Stimulated activated CD4-positive, alpha-beta T cell treated with anti-CD3 and anti-CD28 coated beads, Interleukin-15, amount 100 ng/mL, for 48 hours (primary cell): ENCODE measurements at regions not wholly inside any gene's neighbourhood (a gene's known extent, or its start where the extent isn't known, plus 50 kb on each side); places are given as distances from the start of the nearest gene placed in this dataset.
"Not testable (repeated sequence)": the region's sequence is repeated elsewhere in the genome, so short reads cannot be mapped to it uniquely, and the experiment has no call there.

Experiments
- DNase-seq, 2 donors: peaks; one replicate each; pipeline ENCODE4 v3.0.0-alpha.2; 2020; ENCODE audit warnings: low read depth in 2 of 2

DNA sequence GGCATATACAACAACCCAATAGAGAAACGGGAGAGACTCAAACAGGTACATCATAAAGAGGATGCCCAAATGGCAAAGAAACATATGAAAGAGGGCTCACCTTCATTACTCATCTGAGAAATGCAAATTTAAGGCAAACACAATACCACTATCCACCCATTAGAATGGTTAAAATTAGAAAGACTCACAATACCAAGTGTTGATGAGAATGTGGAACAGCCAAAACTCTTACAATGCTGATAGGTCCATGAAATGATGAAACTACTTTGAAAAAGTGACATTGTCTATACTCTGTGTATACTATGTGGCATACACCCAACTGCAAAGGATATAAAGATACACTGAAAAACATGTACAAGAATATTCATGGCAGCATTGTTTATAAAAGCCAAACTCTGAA lies 96.2 kb upstream of the TSHZ3 start:
- DNase-seq: no peak

DNA sequence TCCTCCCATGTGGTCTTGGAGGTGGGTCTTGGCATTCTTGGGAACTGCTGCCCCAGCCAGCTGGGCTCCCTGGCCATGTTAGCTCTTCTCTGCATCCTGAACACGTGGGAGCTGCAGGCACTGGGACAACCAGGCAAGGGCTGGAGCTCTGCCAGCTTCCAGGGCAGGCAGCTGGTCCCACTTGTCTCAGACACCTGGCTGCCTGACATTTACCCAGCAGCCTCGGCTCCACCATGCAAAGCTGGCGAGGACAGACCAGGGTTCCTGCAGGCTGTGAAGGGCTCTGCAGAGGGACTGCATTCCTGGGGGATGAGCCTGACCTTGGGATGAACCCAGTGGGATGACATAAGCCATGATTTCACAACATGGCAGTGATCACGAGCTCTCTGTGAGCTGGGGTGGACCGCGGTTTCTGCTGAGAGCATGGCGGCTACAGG lies 99.0 kb upstream of the TSHZ3 start:
- no peak for DNase-seq

DNA sequence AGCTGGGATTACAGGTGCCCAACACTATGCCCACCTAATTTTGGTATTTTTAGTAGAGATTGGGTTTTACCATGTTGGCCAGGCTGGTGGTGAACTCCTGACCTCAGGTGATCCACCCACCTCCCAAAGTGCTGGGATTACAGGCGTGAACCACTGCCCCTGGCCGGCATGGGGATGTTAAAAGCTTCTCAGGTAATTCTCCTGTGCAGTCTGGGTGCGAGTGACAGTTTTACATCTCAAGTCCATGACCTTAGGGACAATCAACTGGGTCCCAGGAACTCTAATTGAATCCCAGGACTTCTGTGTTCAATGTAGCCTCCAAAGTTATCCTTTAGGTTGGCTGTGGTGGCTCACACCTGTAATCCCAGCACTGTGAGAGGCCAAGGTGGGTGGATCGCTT lies 100.1 kb upstream of the TSHZ3 start:
- DNase-seq: no peak

DNA sequence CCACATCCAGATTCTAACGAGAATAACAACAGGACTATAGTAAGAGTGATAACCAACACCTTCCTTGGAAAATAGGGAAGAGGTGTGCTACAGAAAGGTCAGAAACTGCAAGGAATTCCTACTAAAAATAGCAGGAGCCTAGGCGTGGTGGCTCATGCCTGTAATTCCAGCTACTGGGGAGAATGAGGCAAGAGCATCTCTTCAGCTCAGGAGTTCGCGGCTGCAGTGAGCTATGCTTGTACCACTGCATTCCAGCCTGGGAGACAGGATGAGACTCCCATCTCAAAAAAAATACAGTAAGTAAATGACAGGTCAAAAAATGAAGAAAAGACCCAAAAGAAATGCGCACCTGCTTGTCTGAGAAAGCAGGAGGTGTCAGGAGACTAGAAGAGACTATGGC lies 101.5 kb upstream of the TSHZ3 start:
- DNase-seq: no peak

DNA sequence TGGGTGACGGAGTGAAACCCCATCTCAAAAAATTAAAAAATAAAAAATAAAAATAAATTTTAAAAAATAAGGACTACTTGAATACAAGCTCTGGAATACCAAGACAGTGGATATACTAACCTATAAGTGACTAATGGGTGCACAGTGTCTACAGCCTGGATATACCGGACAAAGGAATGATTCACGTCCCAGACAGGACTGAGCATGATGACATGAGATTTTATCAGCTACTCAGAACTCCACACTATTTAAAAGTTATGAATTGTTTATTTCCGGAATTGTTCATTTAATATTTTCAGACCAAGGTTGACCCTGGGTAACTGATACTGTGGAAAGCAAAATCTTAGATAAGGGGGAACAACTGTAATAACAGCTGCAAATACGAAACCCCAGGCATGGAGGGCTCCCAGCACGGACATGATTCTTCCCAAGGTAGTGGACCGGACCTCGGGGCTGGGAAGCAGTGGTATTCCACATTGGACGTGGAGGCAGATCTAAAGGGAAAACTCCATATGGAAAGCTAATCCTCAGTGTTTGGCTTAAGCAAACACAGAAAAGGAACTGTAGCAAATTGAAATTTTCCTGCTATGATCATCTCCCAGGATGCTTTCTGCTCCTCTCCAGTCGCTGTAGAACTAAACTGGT lies 102.6 kb upstream of the TSHZ3 start:
- no peak for DNase-seq

DNA sequence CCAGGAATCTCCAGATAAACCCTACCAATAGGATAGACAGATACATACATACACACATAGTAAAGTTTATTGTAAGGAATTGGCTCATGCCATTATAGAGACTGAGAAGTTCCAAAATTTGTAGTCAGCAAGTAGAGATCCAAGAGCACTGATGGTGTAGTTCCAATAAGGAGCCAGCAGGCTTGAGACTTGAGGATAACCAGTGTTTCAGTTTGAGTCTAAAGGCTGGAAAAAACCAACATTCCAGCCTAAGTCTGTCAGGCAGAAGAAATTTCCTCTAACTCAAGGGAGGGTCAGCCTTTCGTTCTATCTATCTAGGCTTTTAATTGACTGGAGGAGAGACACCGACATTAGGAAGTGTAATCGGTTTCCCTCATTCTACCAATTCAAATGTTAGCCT lies 110.2 kb upstream of the TSHZ3 start:
- no peak for DNase-seq

DNA sequence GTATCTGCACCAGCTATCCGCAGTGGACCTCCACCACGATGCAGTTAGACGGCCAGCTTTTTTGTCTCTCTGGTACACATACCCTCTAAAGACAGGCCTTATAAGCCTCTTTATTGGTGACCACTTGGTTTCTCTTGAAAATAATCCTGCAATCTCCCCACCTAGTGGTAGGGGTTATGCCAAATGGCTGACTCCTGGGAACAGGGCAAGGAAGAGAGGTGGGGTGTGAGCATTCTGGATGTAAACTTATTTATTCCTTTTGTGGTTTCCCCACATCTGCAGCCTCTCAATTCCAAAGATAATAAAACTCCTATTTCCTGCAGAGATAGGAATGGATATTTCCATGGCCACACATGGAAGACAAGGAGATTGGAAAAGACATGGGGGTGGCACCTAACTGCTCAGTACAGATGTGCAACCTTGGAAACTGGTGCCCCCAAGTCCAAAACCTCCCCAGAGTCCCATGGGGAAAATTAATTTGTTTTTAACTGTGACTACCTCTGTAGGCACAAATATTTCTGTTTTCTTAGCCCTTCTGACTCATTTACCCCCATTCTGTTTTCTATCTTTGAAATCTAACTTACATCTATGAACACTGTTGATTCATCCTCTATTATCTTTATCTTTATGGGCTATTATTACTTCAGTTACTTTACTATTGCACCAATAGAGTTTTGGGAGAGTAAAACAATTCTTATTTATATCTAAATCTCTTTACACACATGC lies 112.7 kb upstream of the TSHZ3 start:
- no peak for DNase-seq

DNA sequence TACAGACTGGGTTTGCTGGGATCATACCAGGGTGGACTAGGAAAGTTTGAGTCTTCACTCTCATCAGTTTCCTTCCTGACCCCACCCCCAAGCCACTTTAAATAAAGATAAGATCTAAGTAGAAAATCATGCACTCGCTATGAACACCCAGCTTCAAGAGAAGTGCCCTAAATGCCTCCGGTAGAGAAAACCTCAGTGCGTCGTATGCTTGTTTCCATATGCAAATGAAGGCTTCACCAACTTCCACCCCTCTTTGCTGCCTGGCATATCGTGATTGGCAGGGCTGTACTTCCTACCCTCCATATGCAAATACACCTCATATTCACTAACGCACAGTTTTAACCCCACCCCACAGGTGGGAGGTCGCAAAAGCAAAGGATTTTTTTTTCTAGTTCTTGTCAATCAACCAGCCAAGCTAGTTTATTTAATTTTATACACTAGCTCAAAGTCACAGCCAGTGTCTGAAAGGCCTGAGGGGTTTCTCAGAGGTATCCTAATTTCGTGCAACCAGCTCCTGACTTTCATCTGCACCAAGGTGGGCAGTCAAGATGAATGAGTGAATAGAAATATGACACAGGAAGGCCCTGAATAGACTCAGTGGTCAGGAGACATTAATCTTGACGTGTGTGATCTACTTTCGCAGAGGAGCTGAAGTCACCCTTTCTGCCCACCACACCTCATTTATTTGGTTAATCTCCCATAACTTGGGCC lies 121.1 kb upstream of the TSHZ3 start:
- DNase-seq: no peak

DNA sequence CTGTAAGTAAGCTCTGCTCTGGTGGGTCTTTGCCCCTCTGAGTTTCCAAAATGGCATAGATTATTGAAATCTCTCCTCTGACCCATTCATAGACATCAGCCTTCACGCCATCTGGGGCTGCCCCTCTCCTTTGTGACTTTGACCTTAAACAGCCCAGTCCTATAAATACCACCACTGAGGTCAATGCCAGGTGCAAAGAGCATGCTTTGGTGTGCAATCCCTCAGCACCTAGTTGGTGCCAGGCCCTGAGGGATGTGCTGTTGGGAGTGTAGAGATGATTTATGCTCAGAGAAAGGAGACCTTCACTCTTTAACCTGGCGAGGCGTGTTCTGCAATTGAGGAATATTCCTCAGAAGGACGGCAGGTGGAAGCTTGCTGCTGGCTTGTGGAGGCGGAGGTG lies 121.7 kb upstream of the TSHZ3 start:
- DNase-seq: no peak

DNA sequence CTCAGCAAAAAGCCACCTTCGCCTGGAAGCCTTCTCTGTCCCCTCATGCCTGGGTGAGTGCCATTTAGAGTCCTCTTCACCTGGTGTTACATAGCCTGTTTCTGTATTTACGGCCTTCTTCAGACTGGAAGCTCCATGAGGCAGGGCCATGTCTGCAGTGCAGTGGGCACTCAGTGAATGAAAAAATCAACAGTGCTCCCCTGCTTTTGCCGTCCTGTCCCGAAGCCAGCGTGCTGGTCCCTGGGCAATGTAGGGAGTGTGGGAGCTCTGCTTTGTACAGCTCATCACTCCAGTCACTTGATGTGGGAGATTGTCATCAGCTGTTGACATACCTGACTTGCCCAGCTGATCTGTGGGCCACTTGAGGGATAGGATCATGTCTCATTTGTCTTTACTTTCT lies 129.0 kb upstream of the TSHZ3 start:
- no peak for DNase-seq

DNA sequence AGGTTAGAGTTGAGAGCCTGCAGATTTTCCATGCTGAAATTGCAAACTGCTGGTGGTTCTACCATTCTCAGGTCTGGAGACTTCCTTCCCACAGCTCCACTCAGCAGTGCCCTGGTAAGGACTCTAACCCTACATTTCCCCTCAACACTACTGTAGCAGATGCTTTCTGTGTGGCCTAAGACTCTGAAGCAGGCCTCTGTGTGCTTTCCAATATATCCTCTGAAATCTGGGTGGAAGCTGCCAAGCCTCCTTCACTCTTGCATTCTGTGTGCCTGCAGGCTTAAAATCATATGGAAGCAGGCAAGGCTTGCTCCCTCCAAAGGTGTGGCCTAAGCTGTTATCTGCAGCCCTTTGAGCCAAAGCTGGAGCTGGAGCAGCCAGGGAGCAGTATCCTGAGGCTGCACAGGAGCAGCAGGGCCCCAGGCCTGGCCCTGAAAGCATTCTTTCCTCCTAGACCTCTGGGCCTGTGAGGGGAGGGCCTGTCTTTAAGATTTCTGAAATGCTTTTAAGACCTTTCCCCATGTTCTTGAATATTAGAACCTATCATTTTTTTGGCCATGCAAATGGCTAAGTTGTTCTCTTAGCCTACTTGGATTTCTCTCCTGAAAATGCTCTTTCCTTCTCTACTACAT lies 134.1 kb upstream of the TSHZ3 start:
- DNase-seq: no peak

DNA sequence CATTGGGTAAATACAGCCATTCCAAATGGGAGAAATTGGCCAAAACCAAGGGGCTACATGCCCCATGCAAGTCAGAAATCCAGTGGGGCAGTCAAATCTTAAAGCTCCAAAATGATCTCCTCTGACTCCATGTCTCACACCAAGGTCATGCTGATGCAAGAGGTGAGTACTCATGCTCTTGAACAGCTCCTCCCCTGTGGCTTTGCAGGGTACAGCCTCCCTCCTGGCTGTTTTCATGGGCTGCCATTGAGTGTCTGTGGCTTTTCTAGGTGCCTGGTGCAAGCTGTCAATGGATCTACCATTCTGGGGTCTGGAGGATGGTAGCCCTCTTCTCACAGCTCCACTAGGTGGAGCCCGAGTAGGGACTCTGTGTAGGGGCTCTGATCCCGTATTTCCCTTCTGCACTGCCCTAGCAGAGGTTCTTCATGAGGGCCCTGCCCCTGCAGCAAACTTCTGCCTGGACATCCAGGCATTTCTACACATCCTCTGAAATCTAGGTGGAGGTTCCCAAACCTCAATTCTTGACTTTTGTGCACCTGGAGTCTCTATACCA lies 135.7 kb upstream of the TSHZ3 start:
- not testable (repeated sequence) for DNase-seq

DNA sequence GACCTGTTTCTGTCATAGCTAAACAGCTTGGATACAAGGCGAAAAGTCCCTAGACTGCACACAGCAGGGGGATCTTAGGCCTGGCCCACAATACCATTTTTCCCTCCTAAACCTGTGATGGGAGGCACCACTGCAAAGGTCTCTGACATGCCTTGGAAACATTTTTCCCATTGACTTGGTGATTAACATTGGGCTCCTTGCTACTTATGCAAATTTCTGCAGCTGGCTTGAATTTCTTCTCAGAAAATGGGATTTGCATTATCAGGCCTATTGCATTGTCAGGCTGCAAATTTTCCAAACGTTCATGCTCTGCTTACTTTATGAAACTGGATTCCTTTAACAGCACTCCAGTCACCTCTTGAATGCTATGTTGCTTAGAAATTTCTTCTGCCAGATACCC lies 136.2 kb upstream of the TSHZ3 start:
- DNase-seq: no peak

DNA sequence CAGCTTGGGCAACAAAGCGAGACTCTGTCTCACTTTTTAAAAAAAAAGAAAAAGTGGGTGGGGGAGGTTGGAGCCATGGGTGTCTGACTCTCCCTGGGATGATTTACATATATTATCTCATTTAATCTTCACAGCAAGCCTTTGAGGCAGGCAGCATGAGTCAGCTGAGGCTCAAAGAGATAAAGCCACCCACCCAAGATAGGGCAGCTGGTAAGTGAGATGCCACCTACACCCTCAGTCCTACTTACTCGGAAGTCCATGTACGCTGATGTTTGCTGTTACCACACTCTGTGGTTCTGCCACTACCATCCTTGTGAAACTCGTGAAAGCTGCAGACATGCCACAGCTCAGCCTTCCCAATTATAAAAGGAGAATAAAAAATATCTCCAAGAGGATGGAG lies 142.0 kb upstream of the TSHZ3 start:
- DNase-seq: no peak

DNA sequence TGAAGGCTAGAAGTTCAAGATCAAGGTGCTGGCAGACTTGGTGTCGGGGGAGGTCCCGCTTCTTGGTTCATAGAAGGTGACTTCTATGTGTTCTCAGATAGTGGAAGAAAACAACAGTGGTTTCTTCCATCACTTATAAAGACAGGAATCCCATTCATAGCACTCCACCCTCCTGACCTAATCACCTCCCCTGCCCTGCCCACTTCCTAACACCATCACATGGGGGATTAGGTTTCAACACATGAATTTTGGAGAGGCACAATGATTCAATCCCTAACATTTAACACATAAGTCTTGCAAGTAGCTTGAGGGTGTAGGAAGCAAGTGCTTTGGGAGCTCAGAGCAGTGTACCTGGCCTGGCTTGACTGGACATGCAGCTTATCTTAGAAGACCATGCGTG lies 142.8 kb upstream of the TSHZ3 start:
- no peak for DNase-seq

DNA sequence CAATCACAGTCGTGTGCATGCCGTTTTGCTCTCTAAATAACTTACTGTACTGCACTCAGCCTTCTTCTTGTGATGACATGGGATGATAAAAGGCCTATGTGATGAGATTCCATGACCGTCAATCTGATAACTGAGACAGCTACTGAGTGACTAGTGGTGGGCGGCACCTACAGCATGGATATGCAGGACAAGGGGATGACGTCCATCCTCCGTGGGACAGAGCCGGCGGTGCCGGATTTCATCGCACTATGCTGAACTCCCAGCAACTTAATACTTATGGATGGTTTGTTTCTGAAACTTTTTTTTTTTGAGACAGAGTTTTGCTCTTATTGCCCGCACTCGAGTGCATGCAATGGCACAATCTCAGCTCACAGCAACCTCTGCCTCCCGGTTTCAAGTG lies 146.8 kb upstream of the TSHZ3 start:
- DNase-seq: no peak

DNA sequence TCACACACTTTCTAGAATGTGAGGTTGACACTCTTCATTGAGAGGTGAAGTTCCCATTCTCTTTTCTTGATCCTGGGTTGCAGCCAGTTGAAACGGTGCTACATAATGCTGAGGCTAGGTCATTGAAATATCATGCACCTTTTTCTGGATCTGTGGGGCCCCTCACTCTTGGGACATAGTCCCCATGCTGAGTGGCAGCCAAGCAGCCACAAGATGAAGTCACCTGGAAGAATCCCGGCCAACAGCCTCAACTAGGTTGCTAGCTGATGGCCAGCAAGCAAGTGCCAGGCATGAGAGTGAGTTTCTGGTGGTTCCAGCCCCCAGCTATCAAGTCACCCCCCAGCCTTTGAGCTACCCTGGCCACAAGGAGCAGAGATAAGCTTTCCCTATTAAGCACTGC lies 148.5 kb upstream of the TSHZ3 start:
- no peak for DNase-seq

DNA sequence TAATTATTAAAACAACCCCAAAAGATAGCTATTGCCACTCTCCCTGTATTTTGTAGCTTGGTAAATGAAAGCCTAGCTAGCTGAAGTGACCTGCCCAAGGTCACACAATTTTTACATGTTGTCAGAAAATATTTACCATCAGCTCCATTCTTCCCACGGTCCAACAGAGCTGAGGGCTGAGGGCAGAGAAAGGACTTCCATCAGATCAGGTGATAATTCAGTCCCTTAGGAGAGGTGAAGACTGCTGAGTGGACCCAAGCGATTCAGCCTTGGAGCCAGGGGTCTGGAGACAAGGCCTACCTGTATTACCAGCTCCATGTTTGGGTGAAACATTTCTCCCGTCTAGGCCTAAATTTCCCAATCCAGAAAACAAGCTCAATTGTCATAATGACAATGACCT lies 149.5 kb upstream of the TSHZ3 start:
- DNase-seq: no peak

DNA sequence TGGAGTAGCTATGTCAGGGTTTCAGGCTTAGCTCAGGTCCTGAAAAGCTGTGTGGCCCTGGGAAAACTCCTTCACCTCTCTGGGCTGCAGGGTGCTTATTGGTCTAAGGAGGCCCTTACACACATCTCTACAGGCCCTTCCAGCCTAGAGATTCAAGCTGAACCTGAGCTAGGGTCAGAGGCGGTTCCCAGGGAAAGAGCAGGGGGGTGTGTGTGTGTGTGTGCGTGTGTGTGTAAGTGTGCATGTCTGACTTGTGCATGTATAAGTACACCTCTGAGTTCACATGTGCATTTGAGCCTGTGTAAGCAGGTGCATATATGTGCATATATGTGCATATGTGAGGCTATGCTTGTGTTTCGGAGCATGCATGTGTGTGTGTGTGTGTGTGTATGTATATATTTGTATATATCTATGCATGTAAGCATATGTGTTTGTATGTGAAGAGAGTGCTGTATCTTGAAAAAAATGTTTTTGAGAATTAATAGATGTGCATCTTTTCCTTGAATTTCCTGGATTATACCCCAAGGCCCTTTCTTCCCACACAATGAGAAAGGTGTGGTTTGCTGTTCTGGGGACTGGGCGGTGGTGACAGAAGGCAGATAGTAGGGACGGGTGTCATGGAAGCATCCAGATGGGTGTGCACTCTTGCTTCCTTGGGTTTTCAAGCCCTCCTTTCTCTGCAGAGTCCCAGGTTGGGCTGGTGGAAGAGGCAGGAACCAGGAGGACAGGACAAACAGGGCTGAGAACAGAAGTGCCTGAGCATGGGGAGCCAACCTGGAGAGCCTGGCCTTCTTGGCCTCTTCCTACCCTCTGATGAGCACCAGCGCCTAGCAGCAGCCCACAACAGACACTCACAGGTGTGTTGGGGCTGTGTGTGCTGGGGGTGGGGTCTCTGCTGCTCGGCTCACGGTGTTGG lies 150.3 kb upstream of the TSHZ3 start:
- no peak for DNase-seq

DNA sequence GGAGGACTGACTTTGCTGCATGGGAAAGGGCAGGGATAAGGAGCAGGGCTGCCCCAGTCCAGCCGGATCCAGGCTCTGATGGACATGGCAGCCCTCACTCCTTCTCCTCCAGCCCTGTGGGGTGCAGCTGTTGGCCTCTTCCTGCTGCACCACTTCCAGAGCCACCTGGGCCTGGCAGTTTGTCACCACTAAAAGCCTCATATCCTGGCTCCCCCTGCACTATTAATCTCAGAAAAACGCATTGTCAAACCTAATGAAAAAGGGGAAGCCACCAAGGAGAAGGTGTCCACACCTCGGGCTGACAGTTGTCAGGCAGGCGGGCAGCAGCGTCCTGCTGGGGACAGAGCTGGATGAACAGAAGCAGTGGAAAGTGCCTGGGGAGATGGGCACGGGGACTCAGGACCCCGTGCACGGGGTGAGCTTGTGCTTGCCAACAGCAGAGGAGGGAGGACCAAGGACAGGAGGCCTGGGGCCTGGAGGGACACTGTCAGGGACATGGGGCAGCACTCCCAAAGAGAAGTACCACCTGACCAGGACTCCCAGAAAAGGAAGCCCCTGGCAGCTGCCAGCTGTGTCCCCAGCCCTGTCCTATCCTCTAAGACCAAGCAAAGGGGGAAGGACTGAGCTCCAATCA lies 151.1 kb upstream of the TSHZ3 start:
- DNase-seq: no peak

DNA sequence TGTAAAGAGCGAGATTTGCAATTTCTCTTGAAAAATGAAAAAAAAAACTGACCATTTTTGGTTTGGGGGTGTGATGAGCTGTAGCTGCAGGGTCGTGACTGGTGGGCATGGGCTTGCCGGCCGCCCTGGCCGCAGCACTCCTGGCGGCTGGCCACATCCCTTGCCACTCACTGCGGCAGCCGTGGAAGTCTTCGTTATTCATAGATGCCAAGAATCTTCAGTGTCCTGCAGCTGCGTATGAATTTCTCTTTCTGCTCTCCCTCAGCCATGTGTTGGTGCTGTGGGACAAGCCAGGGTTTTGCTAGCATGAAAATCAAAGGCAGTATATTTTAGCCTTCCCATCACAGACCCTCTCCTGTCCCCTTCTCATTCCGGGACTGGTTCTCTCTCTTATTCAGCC lies 151.7 kb upstream of the TSHZ3 start:
- DNase-seq: no peak
